IgD-negative memory B cell (primary cell): ENCODE measurements at regions not wholly inside any gene's neighbourhood (a gene's known extent, or its start where the extent isn't known, plus 50 kb on each side); places are given as distances from the start of the nearest gene placed in this dataset.
"Not testable (repeated sequence)": the region's sequence is repeated elsewhere in the genome, so short reads cannot be mapped to it uniquely, and the experiment has no call there.

ENCODE experiments used
- H3K27ac Mint-ChIP-seq, 3 donors: one replicate each; pipeline ENCODE4 v1.8.0; 2020 to 2022; ENCODE audit warnings: mild to moderate bottlenecking in 3 of 3, mixed read lengths in 3 of 3, moderate library complexity in 1 of 3
- H3K27me3 Mint-ChIP-seq: one replicate; pipeline ENCODE4 v1.8.0; 2021; ENCODE audit warnings: mixed read lengths
- H3K36me3 Mint-ChIP-seq: one replicate; pipeline ENCODE4 v1.8.0; 2020; ENCODE audit warnings: mild to moderate bottlenecking, mixed read lengths
- H3K4me1 Mint-ChIP-seq, 3 donors: one replicate each; pipeline ENCODE4 v1.8.0; 2020 to 2022; ENCODE audit warnings: mixed read lengths in 3 of 3, mild to moderate bottlenecking in 1 of 3
- H3K4me3 Mint-ChIP-seq, 4 donors: one replicate each; pipeline ENCODE4 v1.8.0; 2020 to 2022; ENCODE audit warnings: mild to moderate bottlenecking in 4 of 4, mixed read lengths in 4 of 4, moderate library complexity in 3 of 4
- H3K9me3 Mint-ChIP-seq, 3 donors: one replicate each; pipeline ENCODE4 v1.8.0; 2020 to 2021; ENCODE audit warnings: mixed read lengths in 3 of 3, mild to moderate bottlenecking in 1 of 3

- Mint-ChIP-seq H3K4me3 (no peak overlapping the region), H3K4me1 (peaks cover 0 to 7% (median 0%) of the 10 kb centered on the region in 3 donors), H3K9me3 (no peaks in the 10 kb centered on the region), H3K36me3 (peaks cover 1% of the 10 kb centered on the region), H3K27ac (no peak overlapping the region), H3K27me3 (peaks cover 8% of the 10 kb centered on the region)
These were observed 82.0 kb upstream of the WASF3 start for GRCh38 chr13:26475176-26476110.

- peaks cover 0 to 7% (median 0%) of the 10 kb centered on the region in 3 donors for H3K4me1 Mint-ChIP-seq
- peak overlapping the region in 1 of 4 donors; percentile 18 for H3K4me3 Mint-ChIP-seq
- H3K27me3 Mint-ChIP-seq: peaks cover 8% of the 10 kb centered on the region
- no peak overlapping the region for H3K27ac Mint-ChIP-seq
- H3K9me3 Mint-ChIP-seq: no peaks in the 10 kb centered on the region
- peaks cover 1% of the 10 kb centered on the region for H3K36me3 Mint-ChIP-seq
These were observed 81.2 kb upstream of the WASF3 start for GRCh38 chr13:26476111-26476781.

GRCh38 chr13:26476782-26477142 lies 80.7 kb upstream of the WASF3 start:
- H3K9me3 Mint-ChIP-seq: no peaks in the 10 kb centered on the region
- peaks cover 1% of the 10 kb centered on the region for H3K36me3 Mint-ChIP-seq
- peaks cover 0 to 7% (median 0%) of the 10 kb centered on the region in 3 donors for H3K4me1 Mint-ChIP-seq
- H3K4me3 Mint-ChIP-seq: peak overlapping the region in 1 of 4 donors; percentile 18
- peaks cover 8% of the 10 kb centered on the region for H3K27me3 Mint-ChIP-seq
- no peak overlapping the region for H3K27ac Mint-ChIP-seq

GRCh38 chr13:26477681-26478080 lies 79.8 kb upstream of the WASF3 start:
- H3K4me1 Mint-ChIP-seq: peaks cover 0 to 11% (median 4%) of the 10 kb centered on the region in 3 donors
- H3K27me3 Mint-ChIP-seq: peaks cover 8% of the 10 kb centered on the region
- H3K27ac Mint-ChIP-seq: no peak overlapping the region
- H3K9me3 Mint-ChIP-seq: no peaks in the 10 kb centered on the region
- peaks cover 1% of the 10 kb centered on the region for H3K36me3 Mint-ChIP-seq
- no peak overlapping the region for H3K4me3 Mint-ChIP-seq

- Mint-ChIP-seq H3K4me1 (peaks cover 1 to 16% (median 8%) of the 10 kb centered on the region in 3 donors), H3K27ac (no peak overlapping the region)
These were observed 77.1 kb upstream of the WASF3 start for GRCh38 chr13:26480246-26480855.

GRCh38 chr13:26482451-26483197 lies 74.9 kb upstream of the WASF3 start:
- H3K27me3 Mint-ChIP-seq: peaks cover 3% of the 10 kb centered on the region
- peaks cover 1 to 9% (median 8%) of the 10 kb centered on the region in 3 donors for H3K4me1 Mint-ChIP-seq
- H3K4me3 Mint-ChIP-seq: peak overlapping the region in 2 of 4 donors; percentile 71 to 86
- no peaks in the 10 kb centered on the region for H3K9me3 Mint-ChIP-seq
- no peaks in the 10 kb centered on the region for H3K36me3 Mint-ChIP-seq
- peak overlapping the region in 1 of 3 donors; percentile 90 for H3K27ac Mint-ChIP-seq

More at GRCh38 chr13:26480246-26480855, 77.1 kb upstream of the WASF3 start:
- Mint-ChIP-seq H3K27me3 (peaks cover 5% of the 10 kb centered on the region), H3K36me3 (no peaks in the 10 kb centered on the region), H3K9me3 (no peaks in the 10 kb centered on the region), H3K4me3 (no peak overlapping the region)

GRCh38 chr13:26483546-26483945 lies 73.9 kb upstream of the WASF3 start:
- no peaks in the 10 kb centered on the region for H3K27me3 Mint-ChIP-seq
- H3K27ac Mint-ChIP-seq: no peak overlapping the region
- H3K4me1 Mint-ChIP-seq: peaks cover 1 to 9% (median 8%) of the 10 kb centered on the region in 3 donors
- no peaks in the 10 kb centered on the region for H3K9me3 Mint-ChIP-seq
- no peak overlapping the region for H3K4me3 Mint-ChIP-seq
- H3K36me3 Mint-ChIP-seq: no peaks in the 10 kb centered on the region

- no peak overlapping the region for H3K27ac Mint-ChIP-seq
- H3K4me3 Mint-ChIP-seq: no peak overlapping the region
- H3K4me1 Mint-ChIP-seq: peaks cover 1 to 9% (median 8%) of the 10 kb centered on the region in 3 donors
- H3K36me3 Mint-ChIP-seq: no peaks in the 10 kb centered on the region
- H3K9me3 Mint-ChIP-seq: no peaks in the 10 kb centered on the region
- no peaks in the 10 kb centered on the region for H3K27me3 Mint-ChIP-seq
These were observed 73.3 kb upstream of the WASF3 start for GRCh38 chr13:26484196-26484595.

- H3K27ac Mint-ChIP-seq: no peak overlapping the region
- H3K4me1 Mint-ChIP-seq: peaks cover 1 to 9% (median 8%) of the 10 kb centered on the region in 3 donors
- no peaks in the 10 kb centered on the region for H3K36me3 Mint-ChIP-seq
- no peak overlapping the region for H3K4me3 Mint-ChIP-seq
- H3K27me3 Mint-ChIP-seq: peaks cover 1% of the 10 kb centered on the region
- no peaks in the 10 kb centered on the region for H3K9me3 Mint-ChIP-seq
These were observed 72.2 kb upstream of the WASF3 start for GRCh38 chr13:26485288-26485687.

GRCh38 chr13:26485786-26486185 lies 71.7 kb upstream of the WASF3 start:
- Mint-ChIP-seq H3K36me3 (peaks cover 2% of the 10 kb centered on the region), H3K9me3 (peaks cover 0 to 2% (median 0%) of the 10 kb centered on the region in 3 donors), H3K4me1 (peaks cover 1 to 9% (median 8%) of the 10 kb centered on the region in 3 donors), H3K4me3 (no peak overlapping the region), H3K27ac (no peak overlapping the region), H3K27me3 (peaks cover 1% of the 10 kb centered on the region)

- Mint-ChIP-seq H3K4me3 (no peak overlapping the region), H3K27ac (no peak overlapping the region), H3K4me1 (peaks cover 1 to 9% (median 8%) of the 10 kb centered on the region in 3 donors)
These were observed 70.9 kb upstream of the WASF3 start for GRCh38 chr13:26486550-26486949.

GRCh38 chr13:26487781-26488180 lies 69.7 kb upstream of the WASF3 start:
- Mint-ChIP-seq H3K27ac (no peak overlapping the region), H3K36me3 (peaks cover 2% of the 10 kb centered on the region), H3K27me3 (peaks cover 1% of the 10 kb centered on the region), H3K9me3 (peaks cover 0 to 2% (median 0%) of the 10 kb centered on the region in 3 donors), H3K4me3 (no peak overlapping the region), H3K4me1 (peaks cover 1 to 4% (median 3%) of the 10 kb centered on the region in 3 donors)

More at GRCh38 chr13:26486550-26486949, 70.9 kb upstream of the WASF3 start:
- Mint-ChIP-seq H3K9me3 (peaks cover 0 to 2% (median 0%) of the 10 kb centered on the region in 3 donors), H3K36me3 (peaks cover 2% of the 10 kb centered on the region), H3K27me3 (peaks cover 1% of the 10 kb centered on the region)

GRCh38 chr13:26488236-26489003 lies 69.1 kb upstream of the WASF3 start:
- Mint-ChIP-seq H3K36me3 (peaks cover 2% of the 10 kb centered on the region), H3K4me3 (no peak overlapping the region), H3K27ac (peak overlapping the region in 1 of 3 donors; percentile 34), H3K27me3 (peaks cover 1% of the 10 kb centered on the region), H3K4me1 (peaks cover 0 to 2% (median 0%) of the 10 kb centered on the region in 3 donors), H3K9me3 (peaks cover 0 to 2% (median 0%) of the 10 kb centered on the region in 3 donors)

GRCh38 chr13:26492301-26492700 lies 65.2 kb upstream of the WASF3 start:
- H3K4me3 Mint-ChIP-seq, H3K27ac Mint-ChIP-seq, H3K36me3 Mint-ChIP-seq, H3K9me3 Mint-ChIP-seq, H3K4me1 Mint-ChIP-seq, H3K27me3 Mint-ChIP-seq: not testable (repeated sequence)
